DND-41 (cell line): ENCODE measurements at regions not wholly inside any gene's neighbourhood (a gene's known extent, or its start where the extent isn't known, plus 50 kb on each side); places are given as distances from the start of the nearest gene placed in this dataset.

Experiments
- ATAC-seq: fragments of 200-7000 bp; cut with Tn5 transposase; 3 replicates; pipeline ENCODE4 v1.9.1; 2021; ENCODE audit warnings: low read depth; ENCODE audit not compliant: insufficient read depth
- DNase-seq: peaks from one replicate; pipeline ENCODE4 v3.0.0-alpha.2; 2020
- H2AFZ ChIP-seq: 2 replicates; pipeline ENCODE4 v1.6.0; 2012; ENCODE audit warnings: low read depth, low read length
- H3K27ac ChIP-seq: 2 replicates; pipeline ENCODE4 v1.5.1; 2012; ENCODE audit warnings: low read length, inconsistent platforms
- H3K27me3 ChIP-seq: fragments of 200-600 bp; sonication (generic); 2 replicates; pipeline ENCODE4 v1.6.0; 2012; ENCODE audit warnings: low read length, mild to moderate bottlenecking, inconsistent platforms; ENCODE audit not compliant: insufficient read depth, poor library complexity
- H3K36me3 ChIP-seq: 2 replicates; pipeline ENCODE4 v1.5.1; 2012; ENCODE audit warnings: low read length, inconsistent platforms; ENCODE audit not compliant: insufficient read depth
- H3K4me1 ChIP-seq: 2 replicates; pipeline ENCODE4 v1.5.1; 2012; ENCODE audit warnings: mild to moderate bottlenecking, low read length; ENCODE audit not compliant: insufficient read depth
- H3K4me2 ChIP-seq: 2 replicates; pipeline ENCODE4 v1.6.0; 2012; ENCODE audit warnings: mild to moderate bottlenecking, moderate library complexity, low read length, inconsistent platforms; ENCODE audit not compliant: insufficient read depth
- H3K4me3 ChIP-seq, 2 experiments: fragments of 200-600 bp in 1 of 2; shearing (Covaris generic) in 1 of 2; 2 replicates each; pipeline ENCODE4 v1.5.1; 2012 to 2016; ENCODE audit warnings: inconsistent platforms in 2 of 2, low read length in 2 of 2, mild to moderate bottlenecking in 2 of 2, low read depth in 1 of 2, moderate library complexity in 1 of 2
- H3K79me2 ChIP-seq: 2 replicates; pipeline ENCODE4 v1.6.0; 2012; ENCODE audit warnings: low read length, inconsistent platforms; ENCODE audit not compliant: insufficient read depth
- H3K9ac ChIP-seq: 2 replicates; pipeline ENCODE4 v1.6.0; 2012; ENCODE audit warnings: low read depth, mild to moderate bottlenecking, inconsistent platforms, low read length, moderate library complexity
- H3K9me3 ChIP-seq: 2 replicates; pipeline ENCODE4 v1.5.1; 2012; ENCODE audit warnings: low read length, moderate library complexity, mild to moderate bottlenecking, inconsistent platforms; ENCODE audit not compliant: insufficient read depth, severe bottlenecking
- H4K20me1 ChIP-seq: 2 replicates; pipeline ENCODE4 v1.6.0; 2012; ENCODE audit warnings: low read length; ENCODE audit not compliant: insufficient read depth
- CTCF ChIP-seq: IDR thresholded peaks from 2 replicates; pipeline ENCODE4 v1.5.1; 2012; ENCODE audit warnings: borderline replicate concordance, low read length, moderate library complexity, mild to moderate bottlenecking; ENCODE audit not compliant: poor library complexity, severe bottlenecking; ENCODE audit errors: extremely low read depth
- EZH2 ChIP-seq: IDR thresholded peaks from 3 replicates; pipeline ENCODE4 v1.6.1; 2012; ENCODE audit warnings: borderline replicate concordance, low read depth, mild to moderate bottlenecking, moderate library complexity, low read length, inconsistent platforms; ENCODE audit not compliant: severe bottlenecking

- Histone ChIP-seq H3K9ac (no peak overlapping the region), H4K20me1 (no peaks in the 10 kb centered on the region), H3K36me3 (no peaks in the 10 kb centered on the region), H3K4me1 (no peaks in the 10 kb centered on the region), H3K4me3 (no peak overlapping the region), H3K4me2 (no peak overlapping the region), H3K79me2 (no peaks in the 10 kb centered on the region), H3K9me3 (no peaks in the 10 kb centered on the region), H2AFZ (no peak overlapping the region), H3K27ac (no peak overlapping the region), H3K27me3 (no peaks in the 10 kb centered on the region)
- no peak for DNase-seq
- no peak for ATAC-seq
- TF ChIP-seq EZH2 (no peak), CTCF (no peak)
Observed at GRCh38 chr13:68813180-68813796, 1294.3 kb upstream of the ATXN8OS start.

GRCh38 chr13:68810660-68811059, 1297.0 kb upstream of the ATXN8OS start:
- no peak overlapping the region for H2AFZ ChIP-seq
- H3K27me3 ChIP-seq = no peaks in the 10 kb centered on the region
- TF ChIP-seq CTCF (peak; percentile 6), EZH2 (no peak)
- DNase-seq = no peak
- no peak overlapping the region for H3K4me3 ChIP-seq
- no peak overlapping the region for H3K27ac ChIP-seq
- H4K20me1 ChIP-seq = no peaks in the 10 kb centered on the region
- ATAC-seq = no peak
- H3K4me2 ChIP-seq = no peak overlapping the region
- H3K36me3 ChIP-seq = no peaks in the 10 kb centered on the region
- H3K79me2 ChIP-seq = no peaks in the 10 kb centered on the region
- H3K9ac ChIP-seq = no peak overlapping the region
- no peaks in the 10 kb centered on the region for H3K4me1 ChIP-seq
- H3K9me3 ChIP-seq = no peaks in the 10 kb centered on the region

GRCh38 chr13:68808456-68808855, 1299.2 kb upstream of the ATXN8OS start:
- H3K79me2 ChIP-seq = no peaks in the 10 kb centered on the region

More at GRCh38 chr13:68808456-68808855, 1299.2 kb upstream of the ATXN8OS start:
- no peak for TF ChIP-seq CTCF
- no peak for TF ChIP-seq EZH2
- ATAC-seq = no peak
- Histone ChIP-seq H3K36me3 (no peaks in the 10 kb centered on the region), H3K4me1 (no peaks in the 10 kb centered on the region), H3K27me3 (no peaks in the 10 kb centered on the region), H4K20me1 (no peaks in the 10 kb centered on the region), H2AFZ (no peak overlapping the region), H3K4me3 (no peak overlapping the region), H3K9ac (no peak overlapping the region), H3K27ac (no peak overlapping the region), H3K4me2 (no peak overlapping the region), H3K9me3 (no peaks in the 10 kb centered on the region)
- DNase-seq = no peak
